Central memory CD8-positive, alpha-beta T cell (primary cell): ENCODE measurements at regions not wholly inside any gene's neighbourhood (a gene's known extent, or its start where the extent isn't known, plus 50 kb on each side); places are given as distances from the start of the nearest gene placed in this dataset.
"Not testable (repeated sequence)": the region's sequence is repeated elsewhere in the genome, so short reads cannot be mapped to it uniquely, and the experiment has no call there.

Experiments
- ATAC-seq: fragments of 150-1000 bp; cut with Tn5 transposase; replicated peaks from 2 replicates; pipeline ENCODE4 v1.10.0; 2022; ENCODE audit warnings: mild to moderate bottlenecking, moderate FRiP score, moderate number of reproducible peaks; ENCODE audit not compliant: poor library complexity, severe bottlenecking; ENCODE audit errors: extremely low read depth
- DNase-seq, 2 donors: peaks; one replicate each; pipeline ENCODE4 v3.0.0; 2021; ENCODE audit warnings: low spot score in 2 of 2
- H3K27ac Mint-ChIP-seq: one replicate; pipeline ENCODE4 v1.8.0; 2022; ENCODE audit warnings: low read depth, mild to moderate bottlenecking, moderate library complexity, mixed read lengths
- H3K27me3 Mint-ChIP-seq: one replicate; pipeline ENCODE4 v1.8.0; 2022; ENCODE audit warnings: mixed read lengths
- H3K36me3 Mint-ChIP-seq: one replicate; pipeline ENCODE4 v1.8.0; 2022; ENCODE audit warnings: mild to moderate bottlenecking, moderate library complexity, mixed read lengths; ENCODE audit not compliant: insufficient read depth
- H3K4me1 Mint-ChIP-seq: one replicate; pipeline ENCODE4 v1.8.0; 2022; ENCODE audit warnings: mixed read lengths
- H3K4me3 Mint-ChIP-seq: one replicate; pipeline ENCODE4 v1.8.0; 2022; ENCODE audit warnings: mild to moderate bottlenecking, moderate library complexity, mixed read lengths
- H3K9me3 Mint-ChIP-seq: one replicate; pipeline ENCODE4 v1.8.0; 2022; ENCODE audit warnings: mixed read lengths

DNA sequence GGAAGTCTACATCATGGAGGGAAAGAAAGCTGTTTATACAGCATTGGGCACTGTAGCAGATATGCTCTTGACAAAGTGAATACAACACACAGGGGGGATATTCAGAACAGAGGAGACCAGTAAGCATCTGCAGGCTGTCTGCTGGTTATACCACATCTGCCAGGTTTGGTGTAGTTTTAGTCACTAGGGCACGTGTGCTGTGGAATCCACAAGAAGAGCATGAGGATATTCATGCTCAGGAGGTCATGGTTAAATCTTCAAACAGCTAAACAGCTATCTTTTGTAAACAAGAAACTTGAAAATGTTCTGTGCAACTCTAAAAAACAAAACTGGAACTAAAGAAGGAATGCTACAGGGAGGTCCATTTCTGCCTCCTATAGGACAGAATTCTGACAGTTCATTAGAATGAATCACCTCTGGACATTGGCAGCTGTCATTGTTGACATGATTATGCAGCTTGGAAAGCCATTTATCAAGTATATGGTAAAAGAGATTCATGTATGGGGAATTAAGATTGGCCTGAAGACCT lies 175.8 kb downstream of the RCHY1 start:
- ATAC-seq (no peak), DNase-seq (no peak)
- Mint-ChIP-seq H3K36me3 (peaks cover 2% of the 10 kb centered on the region), H3K27ac (no peak overlapping the region), H3K27me3 (no peaks in the 10 kb centered on the region), H3K4me3 (no peak overlapping the region), H3K4me1 (no peaks in the 10 kb centered on the region), H3K9me3 (peaks cover 12% of the 10 kb centered on the region)

DNA sequence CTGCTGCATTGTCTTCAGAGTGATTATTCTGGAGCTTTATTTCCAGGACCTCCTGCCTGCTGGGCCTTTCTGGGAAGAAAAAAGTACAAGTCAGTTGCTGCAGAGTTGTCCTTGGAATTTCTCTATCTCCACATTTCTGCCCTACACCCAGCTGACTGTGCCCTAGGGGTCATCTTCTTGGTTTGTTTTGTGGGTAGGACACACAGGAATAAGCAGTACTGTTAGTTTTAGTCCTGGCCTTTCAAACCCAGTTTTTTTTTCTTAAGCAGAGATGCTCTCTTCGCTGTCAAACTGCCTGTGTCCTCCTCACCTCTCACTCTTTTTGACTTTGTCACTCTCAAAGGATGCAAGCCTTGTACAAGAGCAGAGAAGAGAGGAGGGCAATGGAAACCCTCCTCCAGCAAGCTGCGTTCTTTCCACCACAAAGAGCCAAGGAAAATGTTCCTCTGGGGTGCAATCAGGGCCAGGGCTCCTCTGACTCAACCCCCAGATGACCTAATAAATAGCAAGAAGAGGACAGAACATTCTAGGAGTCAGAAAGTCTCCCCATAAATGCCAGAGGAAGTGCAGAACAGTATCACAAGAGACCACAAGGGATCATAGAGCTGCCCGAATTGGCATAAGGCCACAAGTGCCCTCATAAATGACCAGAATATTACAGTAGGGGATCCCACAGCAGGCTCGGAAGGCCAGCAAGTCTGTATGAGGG lies 186.2 kb downstream of the RCHY1 start:
- Mint-ChIP-seq H3K4me3 (no peak overlapping the region), H3K27ac (no peak overlapping the region), H3K36me3 (no peaks in the 10 kb centered on the region), H3K4me1 (no peaks in the 10 kb centered on the region), H3K27me3 (peaks cover 9% of the 10 kb centered on the region), H3K9me3 (peaks cover 5% of the 10 kb centered on the region)
- no peak for ATAC-seq
- no peak for DNase-seq

DNA sequence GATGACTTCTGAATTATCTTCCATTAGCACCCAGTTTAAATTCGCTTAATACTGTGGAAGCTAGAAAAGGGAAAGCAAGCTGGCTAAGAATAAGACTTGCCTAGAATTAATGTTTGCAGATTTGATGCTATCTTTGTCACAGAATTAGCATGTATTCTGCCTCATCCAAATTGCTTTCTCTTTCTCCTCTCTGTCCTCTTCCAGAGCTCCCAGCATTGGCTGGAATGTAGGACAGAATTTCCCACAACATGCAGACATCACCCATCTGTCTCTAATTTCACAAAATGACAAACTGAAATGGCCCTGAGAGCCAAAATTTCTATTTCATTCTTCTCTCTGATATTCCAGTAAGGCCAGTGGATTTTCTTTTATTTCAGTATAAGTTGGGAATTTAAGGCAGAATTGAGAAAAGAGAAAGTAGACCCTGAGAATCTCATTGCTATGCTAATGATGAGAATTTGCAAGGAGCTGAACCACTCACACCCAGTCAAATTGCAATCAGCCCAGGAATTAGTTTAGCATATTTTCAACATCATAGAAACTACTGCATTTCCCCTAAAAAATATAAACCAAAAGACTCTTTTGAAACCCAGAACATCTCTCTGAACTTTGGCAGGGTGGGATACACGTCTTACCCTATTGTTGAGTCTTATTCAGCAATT lies 188.8 kb downstream of the RCHY1 start:
- Mint-ChIP-seq H3K36me3 (no peaks in the 10 kb centered on the region), H3K27me3 (peaks cover 9% of the 10 kb centered on the region), H3K9me3 (no peaks in the 10 kb centered on the region), H3K4me3 (no peak overlapping the region), H3K4me1 (no peaks in the 10 kb centered on the region), H3K27ac (no peak overlapping the region)
- ATAC-seq (no peak), DNase-seq (no peak)

DNA sequence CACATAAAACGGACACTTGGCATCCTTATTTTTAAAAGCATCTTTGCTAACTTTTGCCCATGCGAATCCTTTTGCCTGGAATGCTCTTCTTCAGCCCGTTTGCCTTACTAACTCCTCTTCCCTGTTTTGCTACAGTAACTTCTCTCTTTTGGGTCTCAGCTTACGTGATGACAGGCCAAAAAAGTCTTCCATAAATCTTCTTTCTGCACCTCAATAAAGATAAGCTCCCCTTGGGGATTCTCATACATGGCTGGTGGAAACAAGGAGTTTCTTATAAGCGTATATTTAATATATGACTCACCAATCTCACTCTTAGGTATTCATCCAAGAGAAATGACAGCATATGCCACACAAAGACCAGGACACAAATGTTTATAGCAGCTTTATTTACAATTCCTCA lies 192.7 kb downstream of the RCHY1 start:
- H3K9me3 Mint-ChIP-seq = peaks cover under 1% of the 10 kb centered on the region
- no peaks in the 10 kb centered on the region for H3K27me3 Mint-ChIP-seq
- no peak for DNase-seq
- no peak overlapping the region for H3K4me3 Mint-ChIP-seq
- ATAC-seq = no peak
- no peaks in the 10 kb centered on the region for H3K4me1 Mint-ChIP-seq
- H3K27ac Mint-ChIP-seq = no peak overlapping the region
- H3K36me3 Mint-ChIP-seq = no peaks in the 10 kb centered on the region

DNA sequence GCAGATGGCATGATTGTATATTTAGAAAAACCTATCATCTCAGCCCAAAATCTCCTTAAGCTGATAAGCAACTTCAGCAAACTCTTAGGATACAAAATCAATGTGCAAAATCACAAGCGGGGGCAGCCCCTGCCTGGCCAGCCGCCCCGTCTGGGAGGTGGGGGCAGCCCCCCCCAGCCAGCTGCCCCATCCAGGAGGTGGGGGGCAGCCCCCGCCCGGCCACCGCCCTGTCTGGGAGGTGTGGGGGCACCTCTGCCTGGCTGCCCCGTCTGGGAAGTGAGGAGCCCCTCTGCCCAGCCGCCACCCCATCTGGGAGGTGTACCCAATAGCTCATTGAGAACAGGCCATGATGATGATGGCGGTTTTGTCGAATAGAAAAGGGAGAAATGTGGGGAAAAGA lies 196.6 kb downstream of the RCHY1 start:
- H3K9me3 Mint-ChIP-seq = peaks cover 13% of the 10 kb centered on the region
- not testable (repeated sequence) for DNase-seq, ATAC-seq, H3K27me3 Mint-ChIP-seq, H3K4me1 Mint-ChIP-seq, H3K27ac Mint-ChIP-seq, H3K36me3 Mint-ChIP-seq, H3K4me3 Mint-ChIP-seq

DNA sequence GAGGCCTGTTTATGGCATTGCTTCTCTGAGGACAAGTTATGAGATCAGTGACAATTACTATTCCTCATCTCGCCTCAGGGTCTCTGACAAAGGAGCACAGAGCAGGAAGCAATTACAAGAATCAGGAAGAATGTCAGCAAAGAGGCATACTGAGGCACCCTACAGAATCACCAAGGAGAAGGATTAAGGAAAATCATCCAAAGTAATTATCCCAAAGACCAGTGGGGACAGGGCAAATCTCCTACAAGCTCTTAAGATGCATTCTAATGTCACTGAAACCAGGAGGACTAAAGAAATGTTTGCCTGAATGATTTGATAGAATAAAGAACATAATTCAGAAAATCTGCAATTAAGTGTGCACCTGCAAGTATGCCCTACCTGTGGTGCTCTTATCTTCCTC lies 206.2 kb downstream of the RCHY1 start:
- Mint-ChIP-seq H3K27me3 (no peaks in the 10 kb centered on the region), H3K4me3 (no peak overlapping the region), H3K27ac (no peak overlapping the region), H3K9me3 (peaks cover 11% of the 10 kb centered on the region), H3K4me1 (no peaks in the 10 kb centered on the region), H3K36me3 (no peaks in the 10 kb centered on the region)
- no peak for DNase-seq
- ATAC-seq = no peak

DNA sequence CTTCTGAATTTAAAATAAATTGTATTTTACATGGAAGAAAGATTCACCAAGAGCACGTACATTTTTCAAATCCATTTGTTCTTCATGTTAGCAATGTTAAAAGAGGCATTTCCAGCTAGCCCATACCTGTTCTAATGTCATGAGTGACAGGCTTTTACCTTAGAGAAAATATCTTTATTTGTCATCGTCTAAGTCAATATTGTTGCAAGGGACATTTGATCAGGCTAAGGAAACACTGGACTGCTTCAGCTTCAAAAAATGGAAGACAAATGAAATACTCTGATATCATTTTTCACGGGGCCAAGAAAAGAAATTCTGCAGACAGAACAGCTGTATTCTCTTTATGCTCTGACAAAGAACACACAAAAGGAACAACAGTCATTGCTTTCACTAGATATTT lies 207.7 kb downstream of the RCHY1 start:
- H3K9me3 Mint-ChIP-seq = peaks cover 9% of the 10 kb centered on the region
- no peak overlapping the region for H3K4me3 Mint-ChIP-seq
- H3K4me1 Mint-ChIP-seq = no peaks in the 10 kb centered on the region
- no peak for ATAC-seq
- no peak overlapping the region for H3K27ac Mint-ChIP-seq
- DNase-seq = no peak
- H3K36me3 Mint-ChIP-seq = no peaks in the 10 kb centered on the region
- no peaks in the 10 kb centered on the region for H3K27me3 Mint-ChIP-seq

DNA sequence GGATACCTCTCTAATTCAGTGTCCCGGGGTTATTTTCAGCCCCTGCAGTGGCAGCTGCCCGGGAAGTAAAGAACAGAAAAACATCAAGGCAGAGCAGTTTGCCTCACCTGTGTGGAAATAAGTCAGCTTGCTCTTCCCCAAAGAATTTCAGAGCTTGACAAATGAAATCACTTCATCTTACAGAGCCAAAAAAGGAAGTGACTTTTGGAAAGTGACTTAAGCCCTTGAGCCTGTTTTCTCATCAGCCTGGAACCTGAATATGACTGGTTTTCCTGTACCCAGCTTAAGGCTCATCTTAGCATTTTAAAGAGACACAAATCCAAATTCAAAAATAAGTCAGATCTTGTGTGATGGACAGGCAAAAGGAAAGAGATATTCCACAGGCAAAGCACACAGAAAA lies 211.6 kb downstream of the RCHY1 start:
- no peaks in the 10 kb centered on the region for H3K36me3 Mint-ChIP-seq

DNA sequence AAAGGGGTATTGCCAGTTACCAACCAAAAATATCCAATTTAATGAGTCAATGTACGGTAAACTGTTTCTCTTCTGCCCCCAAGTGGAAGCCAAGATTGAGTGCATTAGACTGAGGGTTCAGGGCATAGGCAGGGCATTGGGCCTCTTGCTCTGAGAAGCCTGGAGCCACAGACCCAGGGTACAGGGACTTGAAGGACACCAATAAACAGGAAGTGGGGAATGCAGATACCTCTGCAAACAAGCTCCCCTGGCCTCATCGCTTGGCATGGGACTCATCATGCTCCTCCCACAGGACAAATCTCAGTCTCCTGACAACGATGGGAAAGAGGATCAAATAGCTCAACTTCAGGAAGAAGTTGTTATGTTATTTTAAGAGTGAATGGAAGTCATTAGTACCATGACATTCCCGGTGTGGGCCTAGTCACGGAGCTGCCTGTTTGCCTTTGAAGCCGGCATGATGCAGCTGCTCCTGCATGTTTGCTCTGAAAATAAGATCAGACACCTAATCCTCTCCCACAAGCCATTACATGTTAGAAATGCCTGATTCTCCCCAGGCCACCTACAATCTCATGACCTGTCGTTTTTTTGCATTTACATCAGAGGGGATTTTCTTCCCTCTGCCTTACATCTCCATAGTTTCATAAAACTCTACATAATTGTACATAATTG lies 224.2 kb downstream of the RCHY1 start:
- H3K27me3 Mint-ChIP-seq = no peaks in the 10 kb centered on the region
- no peaks in the 10 kb centered on the region for H3K36me3 Mint-ChIP-seq
- H3K27ac Mint-ChIP-seq = no peak overlapping the region
- DNase-seq = no peak
- H3K9me3 Mint-ChIP-seq = peaks cover 14% of the 10 kb centered on the region
- no peak for ATAC-seq
- no peak overlapping the region for H3K4me3 Mint-ChIP-seq
- H3K4me1 Mint-ChIP-seq = no peaks in the 10 kb centered on the region

More for the DNA sequence above, 211.6 kb downstream of the RCHY1 start:
- Mint-ChIP-seq H3K27ac (no peak overlapping the region), H3K4me1 (no peaks in the 10 kb centered on the region), H3K4me3 (no peak overlapping the region), H3K9me3 (peaks cover 9% of the 10 kb centered on the region), H3K27me3 (no peaks in the 10 kb centered on the region)
- ATAC-seq = no peak
- no peak for DNase-seq

DNA sequence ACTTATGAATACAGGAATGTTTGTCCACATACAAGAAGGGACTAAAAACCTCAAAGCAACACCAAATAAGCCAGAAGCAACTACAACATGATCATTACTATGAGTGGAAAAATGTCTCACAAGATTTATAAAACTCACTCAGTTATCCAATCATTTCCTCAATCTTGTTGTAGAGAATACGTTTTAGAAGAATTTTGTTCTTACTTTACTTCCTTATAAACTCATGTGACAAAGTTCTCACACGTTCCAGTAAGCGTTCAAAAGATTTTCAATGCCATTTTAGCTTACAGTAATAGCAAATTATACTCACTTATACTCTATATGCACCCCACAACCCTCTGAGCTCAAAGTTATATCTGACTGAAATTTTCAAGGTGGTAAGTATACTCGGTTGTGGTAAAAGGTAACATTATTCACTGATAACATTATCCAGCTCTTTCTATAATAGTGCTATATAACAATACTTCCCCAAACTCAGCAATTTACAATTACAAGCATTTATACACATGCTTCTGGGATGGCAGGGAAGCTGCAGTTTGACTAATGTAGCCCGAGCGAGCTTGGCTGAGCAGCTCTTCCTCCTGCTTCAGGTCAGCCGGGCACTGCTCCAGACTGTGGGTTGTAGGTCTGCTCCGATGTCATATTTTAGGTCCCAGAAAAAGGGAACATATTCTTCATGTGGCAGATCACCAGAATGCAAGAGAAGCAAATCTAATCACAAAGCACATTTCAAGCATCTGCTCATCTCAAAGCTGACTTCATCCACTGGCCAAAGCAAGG lies 226.3 kb downstream of the RCHY1 start:
- DNase-seq (no peak), ATAC-seq (no peak)
- H3K27ac Mint-ChIP-seq = no peak overlapping the region

DNA sequence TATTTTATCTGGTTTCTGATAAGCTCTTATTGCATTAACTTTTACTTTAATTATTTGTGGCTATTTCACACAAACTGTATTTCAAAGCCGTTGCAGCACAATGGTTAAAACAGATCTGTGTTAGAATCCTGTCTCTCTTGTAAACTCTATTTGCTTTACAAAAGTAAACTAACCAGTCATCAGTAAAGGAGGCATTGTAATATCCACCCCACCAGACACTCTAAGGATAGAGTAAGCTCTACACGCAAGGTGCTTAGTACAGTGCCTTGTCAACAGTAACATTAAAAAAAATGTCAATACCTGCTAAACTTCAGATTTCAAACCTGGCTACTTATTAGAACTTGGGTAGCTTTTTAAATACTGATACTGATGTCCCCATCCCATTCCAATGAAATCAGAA lies 228.4 kb downstream of the RCHY1 start:
- no peaks in the 10 kb centered on the region for H3K4me1 Mint-ChIP-seq
- no peak for ATAC-seq

More for the DNA sequence above, 226.3 kb downstream of the RCHY1 start:
- H3K36me3 Mint-ChIP-seq = no peaks in the 10 kb centered on the region
- no peak overlapping the region for H3K4me3 Mint-ChIP-seq
- no peaks in the 10 kb centered on the region for H3K27me3 Mint-ChIP-seq
- no peaks in the 10 kb centered on the region for H3K9me3 Mint-ChIP-seq
- H3K4me1 Mint-ChIP-seq = no peaks in the 10 kb centered on the region

DNA sequence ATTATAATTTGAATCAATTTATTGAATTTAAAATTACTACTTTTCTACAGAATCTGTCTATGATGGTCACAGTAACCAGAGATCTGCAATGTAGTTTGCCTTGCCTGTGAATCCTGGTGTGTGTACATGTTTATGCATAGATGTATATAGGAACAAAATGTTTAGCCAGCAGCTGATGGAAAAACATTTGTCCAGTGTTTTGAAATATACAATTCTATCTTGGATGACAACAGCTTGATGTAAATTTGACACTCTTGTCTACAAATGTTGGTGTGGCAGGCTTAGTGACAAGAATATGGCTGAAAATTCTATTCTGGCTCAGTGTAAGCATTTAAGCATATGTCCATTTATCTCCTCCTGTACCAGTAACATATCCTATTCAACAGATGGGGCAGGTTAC lies 229.4 kb downstream of the RCHY1 start:
- Mint-ChIP-seq H3K9me3 (peaks cover 6% of the 10 kb centered on the region), H3K4me1 (no peaks in the 10 kb centered on the region), H3K36me3 (no peaks in the 10 kb centered on the region), H3K27me3 (no peaks in the 10 kb centered on the region), H3K4me3 (no peak overlapping the region), H3K27ac (no peak overlapping the region)
- DNase-seq (no peak), ATAC-seq (no peak)

More for the DNA sequence above, 228.4 kb downstream of the RCHY1 start:
- no peaks in the 10 kb centered on the region for H3K36me3 Mint-ChIP-seq
- H3K9me3 Mint-ChIP-seq = peaks cover 6% of the 10 kb centered on the region
- no peak overlapping the region for H3K27ac Mint-ChIP-seq
- H3K27me3 Mint-ChIP-seq = no peaks in the 10 kb centered on the region
- DNase-seq = no peak
- no peak overlapping the region for H3K4me3 Mint-ChIP-seq
